ENCODE measurements at regions not wholly inside any gene's neighbourhood (a gene's known extent, or its start where the extent isn't known, plus 50 kb on each side); places are given as distances from the start of the nearest gene placed in this dataset.

- Histone ChIP-seq H4K20me1 (ENCODE audit: insufficient read depth, low read depth, low read length) (no peaks in the 10 kb centered on the region), H3K4me2 (ENCODE audit: low read depth, low read length, poor library complexity, severe bottlenecking) (no peak overlapping the region), H3K4me1 (ENCODE audit: low read length) (no peaks in the 10 kb centered on the region), H3K79me2 (ENCODE audit: low read length) (no peaks in the 10 kb centered on the region), H3K27me3 (ENCODE audit: low read length) (no peaks in the 10 kb centered on the region), H3K27ac (ENCODE audit: low read length) (no peak overlapping the region), H3K9me2 (replicated peaks; ENCODE audit: insufficient read depth, low read length) (no peaks in the 10 kb centered on the region), H3K9ac (ENCODE audit: low read length) (no peak overlapping the region), H3K9me3 (ENCODE audit: low read length) (no peaks in the 10 kb centered on the region), H3K4me3 (ENCODE audit: low read length) (no peak overlapping the region), H2AFZ (ENCODE audit: low read length) (no peak overlapping the region), H3K36me3 (ENCODE audit: insufficient read depth, low read length) (no peaks in the 10 kb centered on the region)
- DNase-seq = no peak
These were observed 870.2 kb upstream of the TMEM132C start for GRCh38 chr12:127396734-127397133.

DNA sequence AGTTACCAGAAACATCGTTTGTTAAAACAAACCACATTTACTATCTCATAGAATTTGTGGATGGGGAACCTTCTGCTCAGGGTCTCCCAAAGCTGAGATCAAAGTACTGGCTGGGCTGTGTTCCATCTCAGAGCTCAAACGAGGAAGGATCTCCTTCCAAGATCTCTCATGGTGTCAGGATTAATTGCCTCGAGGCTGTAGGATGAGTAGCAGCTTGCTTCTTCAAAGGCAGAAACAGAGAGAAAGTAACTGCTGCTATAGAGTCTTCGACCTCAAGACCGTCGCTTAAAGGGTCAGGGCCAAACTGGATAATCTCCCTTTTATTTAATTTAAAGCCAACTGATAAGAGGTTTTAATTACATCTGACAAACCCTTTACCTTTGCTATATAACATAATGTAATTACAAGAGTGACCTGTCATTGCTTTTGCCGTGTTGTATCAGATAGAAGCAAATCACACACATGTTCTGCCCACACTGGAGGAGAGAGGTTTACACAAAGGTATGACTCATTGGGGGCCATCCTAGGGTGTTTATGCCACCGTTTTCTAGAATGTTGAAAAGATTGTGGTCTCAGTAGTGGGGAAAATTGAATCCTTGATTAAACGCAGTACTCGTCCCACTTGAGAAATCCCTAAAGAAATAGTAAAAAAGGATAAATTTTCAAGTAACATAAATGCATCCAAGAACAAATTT is 868.8 kb upstream of the TMEM132C start:
- Histone ChIP-seq H3K9ac (ENCODE audit: low read length) (no peak overlapping the region), H3K9me3 (ENCODE audit: low read length) (no peaks in the 10 kb centered on the region), H2AFZ (ENCODE audit: low read length) (no peak overlapping the region), H3K79me2 (ENCODE audit: low read length) (no peaks in the 10 kb centered on the region), H4K20me1 (ENCODE audit: insufficient read depth, low read depth, low read length) (no peaks in the 10 kb centered on the region), H3K4me3 (ENCODE audit: low read length) (no peak overlapping the region), H3K4me2 (ENCODE audit: low read depth, low read length, poor library complexity, severe bottlenecking) (no peak overlapping the region), H3K27ac (ENCODE audit: low read length) (no peak overlapping the region), H3K9me2 (replicated peaks; ENCODE audit: insufficient read depth, low read length) (no peaks in the 10 kb centered on the region), H3K4me1 (ENCODE audit: low read length) (no peaks in the 10 kb centered on the region), H3K36me3 (ENCODE audit: insufficient read depth, low read length) (no peaks in the 10 kb centered on the region), H3K27me3 (ENCODE audit: low read length) (no peaks in the 10 kb centered on the region)
- DNase-seq = no peak

- Histone ChIP-seq H2AFZ (ENCODE audit: low read length) (no peak overlapping the region), H3K36me3 (ENCODE audit: insufficient read depth, low read length) (no peaks in the 10 kb centered on the region), H3K9me3 (ENCODE audit: low read length) (no peaks in the 10 kb centered on the region), H3K9me2 (replicated peaks; ENCODE audit: insufficient read depth, low read length) (no peaks in the 10 kb centered on the region), H3K4me3 (ENCODE audit: low read length) (no peak overlapping the region), H3K9ac (ENCODE audit: low read length) (no peak overlapping the region), H3K4me2 (ENCODE audit: low read depth, low read length, poor library complexity, severe bottlenecking) (no peak overlapping the region), H4K20me1 (ENCODE audit: insufficient read depth, low read depth, low read length) (no peaks in the 10 kb centered on the region), H3K79me2 (ENCODE audit: low read length) (no peaks in the 10 kb centered on the region), H3K4me1 (ENCODE audit: low read length) (no peaks in the 10 kb centered on the region), H3K27me3 (ENCODE audit: low read length) (no peaks in the 10 kb centered on the region), H3K27ac (ENCODE audit: low read length) (no peak overlapping the region)
- DNase-seq = no peak
These were observed 867.5 kb upstream of the TMEM132C start for GRCh38 chr12:127399451-127399850.

GRCh38 chr12:127400221-127400620 is 866.7 kb upstream of the TMEM132C start:
- H3K4me1 ChIP-seq (ENCODE audit: low read length) = no peaks in the 10 kb centered on the region
- no peak overlapping the region for H2AFZ ChIP-seq (ENCODE audit: low read length)
- no peaks in the 10 kb centered on the region for H4K20me1 ChIP-seq (ENCODE audit: insufficient read depth, low read depth, low read length)
- H3K9me2 ChIP-seq (replicated peaks; ENCODE audit: insufficient read depth, low read length) = no peaks in the 10 kb centered on the region
- H3K9me3 ChIP-seq (ENCODE audit: low read length) = no peaks in the 10 kb centered on the region
- no peak overlapping the region for H3K4me3 ChIP-seq (ENCODE audit: low read length)
- H3K27me3 ChIP-seq (ENCODE audit: low read length) = no peaks in the 10 kb centered on the region
- no peaks in the 10 kb centered on the region for H3K79me2 ChIP-seq (ENCODE audit: low read length)
- no peaks in the 10 kb centered on the region for H3K36me3 ChIP-seq (ENCODE audit: insufficient read depth, low read length)
- DNase-seq = no peak
- no peak overlapping the region for H3K9ac ChIP-seq (ENCODE audit: low read length)
- H3K4me2 ChIP-seq (ENCODE audit: low read depth, low read length, poor library complexity, severe bottlenecking) = no peak overlapping the region
- H3K27ac ChIP-seq (ENCODE audit: low read length) = no peak overlapping the region

DNA sequence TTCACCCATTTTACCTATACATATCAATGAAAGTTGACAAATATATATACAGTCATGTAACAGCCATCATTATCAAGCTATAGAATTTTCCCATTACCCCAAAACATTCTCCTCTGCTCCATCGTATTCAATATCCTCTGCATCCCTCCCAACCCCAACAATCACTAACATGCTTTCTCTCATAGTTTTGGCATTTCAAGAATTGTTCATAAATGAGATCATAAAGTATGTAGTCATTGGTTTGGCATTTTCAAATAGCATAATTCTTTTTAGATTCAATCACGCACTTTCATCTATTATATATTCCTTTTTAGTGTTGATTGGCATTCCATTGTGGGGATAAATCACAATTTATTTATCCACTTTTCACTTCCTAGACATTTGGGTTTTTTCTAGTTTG is 866.0 kb upstream of the TMEM132C start:
- no peaks in the 10 kb centered on the region for H3K36me3 ChIP-seq (ENCODE audit: insufficient read depth, low read length)
- no peak overlapping the region for H2AFZ ChIP-seq (ENCODE audit: low read length)
- no peaks in the 10 kb centered on the region for H3K79me2 ChIP-seq (ENCODE audit: low read length)
- H3K4me2 ChIP-seq (ENCODE audit: low read depth, low read length, poor library complexity, severe bottlenecking) = no peak overlapping the region
- H3K9ac ChIP-seq (ENCODE audit: low read length) = no peak overlapping the region
- no peaks in the 10 kb centered on the region for H3K27me3 ChIP-seq (ENCODE audit: low read length)
- H3K27ac ChIP-seq (ENCODE audit: low read length) = no peak overlapping the region
- no peaks in the 10 kb centered on the region for H4K20me1 ChIP-seq (ENCODE audit: insufficient read depth, low read depth, low read length)
- H3K9me3 ChIP-seq (ENCODE audit: low read length) = no peaks in the 10 kb centered on the region
- H3K4me1 ChIP-seq (ENCODE audit: low read length) = no peaks in the 10 kb centered on the region
- no peaks in the 10 kb centered on the region for H3K9me2 ChIP-seq (replicated peaks; ENCODE audit: insufficient read depth, low read length)
- H3K4me3 ChIP-seq (ENCODE audit: low read length) = no peak overlapping the region
- DNase-seq = no peak

DNA sequence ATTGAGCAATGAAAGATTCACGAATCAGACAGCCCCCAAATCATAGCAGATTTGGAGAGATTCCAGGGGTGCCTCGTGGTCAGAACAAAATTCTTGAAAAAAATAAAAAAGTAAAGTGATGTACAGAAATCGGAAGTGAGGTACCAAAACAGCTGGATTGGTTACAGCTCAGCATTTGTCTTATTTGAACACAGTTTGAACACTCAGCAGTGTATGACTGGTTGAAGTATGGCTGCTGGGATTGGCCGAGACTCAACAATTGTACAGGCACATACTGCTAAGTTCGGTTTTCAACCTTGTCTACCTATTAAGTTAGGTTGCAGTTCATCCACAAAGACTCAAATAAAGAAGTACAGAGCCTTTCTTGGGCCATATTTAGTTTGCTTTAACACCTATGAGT is 865.4 kb upstream of the TMEM132C start:
- DNase-seq = no peak
- H3K4me3 ChIP-seq (ENCODE audit: low read length) = no peak overlapping the region
- no peaks in the 10 kb centered on the region for H4K20me1 ChIP-seq (ENCODE audit: insufficient read depth, low read depth, low read length)
- no peak overlapping the region for H2AFZ ChIP-seq (ENCODE audit: low read length)
- H3K79me2 ChIP-seq (ENCODE audit: low read length) = no peaks in the 10 kb centered on the region
- no peak overlapping the region for H3K4me2 ChIP-seq (ENCODE audit: low read depth, low read length, poor library complexity, severe bottlenecking)
- H3K9me3 ChIP-seq (ENCODE audit: low read length) = no peaks in the 10 kb centered on the region
- no peaks in the 10 kb centered on the region for H3K4me1 ChIP-seq (ENCODE audit: low read length)
- H3K9ac ChIP-seq (ENCODE audit: low read length) = no peak overlapping the region
- no peaks in the 10 kb centered on the region for H3K27me3 ChIP-seq (ENCODE audit: low read length)
- H3K36me3 ChIP-seq (ENCODE audit: insufficient read depth, low read length) = no peaks in the 10 kb centered on the region
- no peaks in the 10 kb centered on the region for H3K9me2 ChIP-seq (replicated peaks; ENCODE audit: insufficient read depth, low read length)
- H3K27ac ChIP-seq (ENCODE audit: low read length) = no peak overlapping the region

DNA sequence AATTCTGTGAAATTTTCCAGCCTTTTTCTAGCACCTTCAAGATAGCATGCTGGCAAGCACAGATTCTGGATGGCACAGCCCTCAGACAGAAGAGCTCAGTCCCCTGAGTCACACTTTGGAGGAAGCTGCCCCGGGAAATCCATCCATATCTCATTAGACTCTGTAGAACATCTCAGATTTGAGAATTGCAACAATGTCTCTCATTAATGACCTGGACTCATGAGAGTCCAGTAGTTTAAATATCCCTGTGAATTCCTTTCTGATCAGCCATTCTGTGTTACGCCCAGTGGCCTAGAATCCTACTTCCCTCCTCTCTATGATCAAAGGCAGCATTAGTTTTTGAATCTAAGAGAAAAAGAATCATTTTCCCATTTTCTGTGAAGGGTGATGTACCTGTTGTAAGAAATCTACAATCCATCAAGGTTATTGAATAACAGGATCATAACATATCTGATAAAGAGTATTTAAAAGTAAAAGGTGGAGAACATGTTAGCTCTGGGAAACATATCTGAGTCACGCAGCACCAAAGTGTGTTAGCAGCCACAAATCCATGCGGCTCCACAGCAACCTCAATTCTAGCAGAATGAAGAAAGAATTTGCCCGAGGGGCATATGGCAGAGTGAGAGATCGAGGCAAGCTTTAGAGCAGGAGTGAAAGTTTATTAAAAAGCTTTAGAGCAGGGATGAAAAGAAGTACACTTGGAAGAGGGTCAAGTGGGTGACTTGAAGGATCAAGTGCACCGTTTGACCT is 855.6 kb upstream of the TMEM132C start:
- Histone ChIP-seq H2AFZ (ENCODE audit: low read length) (no peak overlapping the region), H3K9me2 (replicated peaks; ENCODE audit: insufficient read depth, low read length) (no peaks in the 10 kb centered on the region), H3K4me1 (ENCODE audit: low read length) (no peaks in the 10 kb centered on the region), H3K9ac (ENCODE audit: low read length) (no peak overlapping the region), H3K4me2 (ENCODE audit: low read depth, low read length, poor library complexity, severe bottlenecking) (no peak overlapping the region), H3K27me3 (ENCODE audit: low read length) (no peaks in the 10 kb centered on the region), H3K4me3 (ENCODE audit: low read length) (no peak overlapping the region), H3K79me2 (ENCODE audit: low read length) (no peaks in the 10 kb centered on the region), H3K36me3 (ENCODE audit: insufficient read depth, low read length) (no peaks in the 10 kb centered on the region), H4K20me1 (ENCODE audit: insufficient read depth, low read depth, low read length) (no peaks in the 10 kb centered on the region), H3K9me3 (ENCODE audit: low read length) (0 out of 2 replicates have a peak, but pooled peaks cover 3% of the 10 kb centered on the region), H3K27ac (ENCODE audit: low read length) (no peak overlapping the region)
- DNase-seq = no peak

- H3K27me3 ChIP-seq (ENCODE audit: low read length) = no peaks in the 10 kb centered on the region
These were observed 855.0 kb upstream of the TMEM132C start for GRCh38 chr12:127411981-127412380.

More at GRCh38 chr12:127411981-127412380, 855.0 kb upstream of the TMEM132C start:
- Histone ChIP-seq H3K9ac (ENCODE audit: low read length) (no peak overlapping the region), H3K4me2 (ENCODE audit: low read depth, low read length, poor library complexity, severe bottlenecking) (no peak overlapping the region), H3K9me3 (ENCODE audit: low read length) (no peaks in the 10 kb centered on the region; the same call in 1 of the 2 replicates), H3K27ac (ENCODE audit: low read length) (no peak overlapping the region), H4K20me1 (ENCODE audit: insufficient read depth, low read depth, low read length) (no peaks in the 10 kb centered on the region), H3K4me3 (ENCODE audit: low read length) (no peak overlapping the region), H3K79me2 (ENCODE audit: low read length) (no peaks in the 10 kb centered on the region), H3K36me3 (ENCODE audit: insufficient read depth, low read length) (no peaks in the 10 kb centered on the region), H3K4me1 (ENCODE audit: low read length) (no peaks in the 10 kb centered on the region), H3K9me2 (replicated peaks; ENCODE audit: insufficient read depth, low read length) (no peaks in the 10 kb centered on the region), H2AFZ (ENCODE audit: low read length) (no peak overlapping the region)
- DNase-seq = no peak
